SK-N-SH (cell line): ENCODE measurements at regions not wholly inside any gene's neighbourhood (a gene's known extent, or its start where the extent isn't known, plus 50 kb on each side); places are given as distances from the start of the nearest gene placed in this dataset.

Experiments used
- CTCF ChIA-PET: fragments of 300-600, 350-600 bp; formaldehyde crosslinking; extraction: SDS; loops from one replicate; lab custom pipeline; 2021; lab: Yijun Ruan, JAX
- POLR2A ChIA-PET: fragments of 350-600 bp; sonication (Branson Sonifier 250); formaldehyde crosslinking; extraction: SDS; loops from one replicate; lab custom pipeline; 2020; ENCODE audit warnings: antibody characterized with exemption, inconsistent platforms; lab: Yijun Ruan, JAX
- DNase-seq: peaks from one replicate; pipeline ENCODE4 v3.0.0; 2012
- H2AFZ ChIP-seq: fragments of 200-600 bp; sonication (generic); 2 replicates; pipeline ENCODE4 v1.8.1; 2016; ENCODE audit warnings: antibody characterized with exemption, mild to moderate bottlenecking, low read depth
- H3F3A ChIP-seq: fragments of 200-600 bp; sonication (generic); replicated peaks from 2 replicates; pipeline ENCODE3; 2016; ENCODE audit warnings: antibody characterized with exemption, mild to moderate bottlenecking; ENCODE audit not compliant: insufficient read depth
- H3K27ac ChIP-seq, 2 experiments: fragments of 200-500 bp in 1 of 2; fragments of 200-600 bp in 1 of 2; sonication (Bioruptor generic) in 1 of 2; sonication (generic), shearing (Covaris generic) in 1 of 2; 2 replicates each; pipeline versions ENCODE4 v1.5.1 to v1.6.1; 2014 to 2016; ENCODE audit warnings: low read depth in 2 of 2, inconsistent platforms in 1 of 2, low read length in 1 of 2, mild to moderate bottlenecking in 1 of 2, mixed read lengths in 1 of 2
- H3K27me3 ChIP-seq: fragments of 200-600 bp; sonication (generic), shearing (Covaris generic); 2 replicates; pipeline ENCODE4 v1.6.1; 2016; ENCODE audit warnings: mixed run types; ENCODE audit not compliant: insufficient read depth
- H3K36me3 ChIP-seq, 2 experiments: fragments of 200-500 bp in 1 of 2; fragments of 200-600 bp in 1 of 2; sonication (Bioruptor generic) in 1 of 2; sonication (generic) in 1 of 2; replicated peaks in 1 of 2; 2 replicates each; pipeline versions ENCODE3 to v1.5.1; 2014 to 2016; ENCODE audit warnings: low read length in 1 of 2, mild to moderate bottlenecking in 1 of 2; ENCODE audit not compliant: insufficient read depth in 2 of 2, control insufficient read depth in 1 of 2
- H3K4me1 ChIP-seq, 2 experiments: fragments of 200-500 bp in 1 of 2; fragments of 200-600 bp in 1 of 2; sonication (Bioruptor generic) in 1 of 2; sonication (generic), shearing (Covaris generic) in 1 of 2; 2 replicates each; pipeline versions ENCODE4 v1.5.1 to v1.6.1; 2014 to 2016; ENCODE audit warnings: low read depth in 1 of 2, low read length in 1 of 2, mixed run types in 1 of 2; ENCODE audit not compliant: insufficient read depth in 2 of 2, control insufficient read depth in 1 of 2
- H3K4me2 ChIP-seq: fragments of 200-600 bp; sonication (generic), shearing (Covaris generic); 2 replicates; pipeline ENCODE4 v1.6.1; 2017; ENCODE audit warnings: mixed run types
- H3K4me3 ChIP-seq, 2 experiments: fragments of 200-500 bp in 1 of 2; fragments of 200-600 bp in 1 of 2; sonication (Bioruptor generic) in 1 of 2; sonication (generic), shearing (Covaris generic) in 1 of 2; 2 replicates each; pipeline versions ENCODE4 v1.5.1 to v1.8.1; 2014 to 2016; ENCODE audit warnings: low read depth in 2 of 2, inconsistent platforms in 1 of 2, low read length in 1 of 2, mild to moderate bottlenecking in 1 of 2, mixed read lengths in 1 of 2, moderate library complexity in 1 of 2
- H3K79me2 ChIP-seq: fragments of 200-600 bp; sonication (generic); 2 replicates; pipeline ENCODE4 v1.8.1; 2017; ENCODE audit warnings: mild to moderate bottlenecking; ENCODE audit not compliant: insufficient read depth
- H3K9ac ChIP-seq: fragments of 200-600 bp; sonication (generic); 2 replicates; pipeline ENCODE4 v1.6.1; 2017; ENCODE audit warnings: mixed run types
- H3K9me2 ChIP-seq: fragments of 200-600 bp; sonication (generic); 2 replicates; pipeline ENCODE4 v1.6.1; 2017; ENCODE audit warnings: mixed run types
- H3K9me3 ChIP-seq: fragments of 200-600 bp; sonication (generic); 2 replicates; pipeline ENCODE4 v1.6.1; 2017; ENCODE audit warnings: mixed run types, mild to moderate bottlenecking, moderate library complexity
- H4K20me1 ChIP-seq: fragments of 200-600 bp; sonication (generic); 2 replicates; pipeline ENCODE4 v1.6.1; 2017; ENCODE audit warnings: mild to moderate bottlenecking, mixed run types; ENCODE audit not compliant: insufficient read depth
- CHD2 ChIP-seq: fragments of 150-350 bp; IDR thresholded peaks from 2 replicates; pipeline ENCODE4 v1.6.1; 2018; ENCODE audit warnings: low read length; ENCODE audit not compliant: partially characterized antibody
- EP300 ChIP-seq, 2 experiments: IDR thresholded peaks; 2 replicates each; pipeline versions ENCODE4 v1.4.0 to v1.6.1; 2012; ENCODE audit warnings: borderline replicate concordance in 1 of 2, low read depth in 1 of 2, low read length in 1 of 2
- FOXJ3 ChIP-seq: sonication (generic); formaldehyde crosslinking; IDR thresholded peaks from 2 replicates; pipeline ENCODE4 v1.5.1; 2020; ENCODE audit warnings: mild to moderate bottlenecking, missing genetic modification reagents
- FOXM1 ChIP-seq: IDR thresholded peaks from 2 replicates; pipeline ENCODE4 v1.4.0; 2012; ENCODE audit warnings: low read depth, mild to moderate bottlenecking
- GABPA ChIP-seq: IDR thresholded peaks from 2 replicates; pipeline ENCODE4 v1.4.0; 2012; ENCODE audit warnings: low read depth, mild to moderate bottlenecking
- GATA2 ChIP-seq: sonication (generic); formaldehyde crosslinking; IDR thresholded peaks from 2 replicates; pipeline ENCODE4 v1.5.0; 2020; ENCODE audit warnings: mild to moderate bottlenecking, missing genetic modification reagents
- MXI1 ChIP-seq: IDR thresholded peaks from 2 replicates; pipeline ENCODE4 v1.6.1; 2012; ENCODE audit warnings: mild to moderate bottlenecking, low read depth, low read length, improper control_type of control experiment
- NFIC ChIP-seq: IDR thresholded peaks from 2 replicates; pipeline ENCODE4 v1.4.0; 2012; ENCODE audit warnings: borderline replicate concordance
- POLR2AphosphoS5 ChIP-seq: IDR thresholded peaks from 2 replicates; pipeline ENCODE4 v1.6.1; 2012; ENCODE audit warnings: low read depth, low read length
- RAD21 ChIP-seq: IDR thresholded peaks from 2 replicates; pipeline ENCODE4 v1.6.1; 2012; ENCODE audit warnings: mild to moderate bottlenecking, low read length
- REST ChIP-seq: IDR thresholded peaks from 2 replicates; pipeline ENCODE4 v1.6.1; 2012; ENCODE audit warnings: mild to moderate bottlenecking, low read depth, low read length, moderate library complexity
- SIN3A ChIP-seq: IDR thresholded peaks from 2 replicates; pipeline ENCODE4 v1.6.1; 2012; ENCODE audit warnings: low read depth, mild to moderate bottlenecking, low read length, moderate library complexity, borderline replicate concordance
- TCF12 ChIP-seq: IDR thresholded peaks from 2 replicates; pipeline ENCODE4 v1.4.0; 2012
- TEAD4 ChIP-seq: IDR thresholded peaks from 2 replicates; pipeline ENCODE4 v1.4.0; 2012; ENCODE audit warnings: mild to moderate bottlenecking, borderline replicate concordance; ENCODE audit not compliant: insufficient read depth
- USF1 ChIP-seq: IDR thresholded peaks from 2 replicates; pipeline ENCODE4 v1.4.0; 2012; ENCODE audit warnings: low read depth, borderline replicate concordance
- YY1 ChIP-seq: IDR thresholded peaks from 2 replicates; pipeline ENCODE4 v1.4.0; 2012; ENCODE audit warnings: low read depth, mild to moderate bottlenecking
- WGBS: methylation state at CpG from one replicate; pipeline ENCODE4 v1.1.6; 2017; ENCODE audit warnings: low lambda C conversion rate; 5-methylcytosine and 5-hydroxymethylcytosine counted together

- H3K36me3 ChIP-seq = no peaks in the 10 kb centered on the region
- no peak overlapping the region for H2AFZ ChIP-seq
- CTCF ChIA-PET = no interaction called here
- H3K4me2 ChIP-seq = no peak overlapping the region
- peaks cover 79% of the 10 kb centered on the region for H3K27me3 ChIP-seq
- H3K9me2 ChIP-seq = no peaks in the 10 kb centered on the region
- H4K20me1 ChIP-seq = no peaks in the 10 kb centered on the region
- WGBS = 7% methylated on average over 23 of the region's 33 CpGs
- POLR2A ChIA-PET = no interaction called here
- no peak for DNase-seq
- H3K4me1 ChIP-seq = no peaks in the 10 kb centered on the region
- H3K4me3 ChIP-seq = no peak overlapping the region
- H3K79me2 ChIP-seq = no peaks in the 10 kb centered on the region
- H3F3A ChIP-seq = peaks cover 2% of the 10 kb centered on the region
- no peaks in the 10 kb centered on the region for H3K9me3 ChIP-seq
- no peak overlapping the region for H3K9ac ChIP-seq
- TF ChIP-seq MXI1 (no peak), FOXM1 (no peak), EP300 (IDR thresholded peaks at IDR 0.05; ENCODE audit: borderline replicate concordance in 1 of 2, low read depth in 1 of 2, low read length in 1 of 2) (no peak), RAD21 (no peak), GATA2 (no peak), YY1 (no peak), USF1 (no peak), NFIC (no peak), POLR2AphosphoS5 (no peak), REST (no peak), SIN3A (no peak), GABPA (no peak), TCF12 (no peak), FOXJ3 (CRISPR knock-in tag) (no peak), TEAD4 (no peak), CHD2 (no peak)
- no peak overlapping the region for H3K27ac ChIP-seq
Measured at GRCh38 chr18:79613186-79613931, 66.2 kb upstream of the CTDP1 start.
